GM12865 (cell line): ENCODE measurements at regions not wholly inside any gene's neighbourhood (a gene's known extent, or its start where the extent isn't known, plus 50 kb on each side); places are given as distances from the start of the nearest gene placed in this dataset.

Source experiments
- DNase-seq: peaks from one replicate; pipeline ENCODE4 v3.0.0; 2010; ENCODE audit warnings: low read depth
- H3K4me3 ChIP-seq: 2 replicates; pipeline ENCODE4 v1.5.1; 2011; ENCODE audit warnings: mild to moderate bottlenecking, low read depth, low read length, control low read depth
- CTCF ChIP-seq: IDR thresholded peaks from 2 replicates; pipeline ENCODE4 v1.5.1; 2011; ENCODE audit warnings: low read length, control low read depth, low read depth, inconsistent platforms; ENCODE audit not compliant: insufficient read depth; ENCODE audit errors: missing control alignments

- TF ChIP-seq CTCF, result no peak
- H3K4me3 ChIP-seq, result no peak overlapping the region
- no peak for DNase-seq
Observed at GRCh38 chr5:171680485-171680884, 105.1 kb upstream of the SMIM23 start.

GRCh38 chr5:171681061-171681460 lies 104.6 kb upstream of the SMIM23 start:
- no peak for DNase-seq
- no peak overlapping the region for H3K4me3 ChIP-seq
- TF ChIP-seq CTCF, result no peak

GRCh38 chr5:171681677-171682076 lies 103.9 kb upstream of the SMIM23 start:
- TF ChIP-seq CTCF, result no peak
- DNase-seq, result no peak
- H3K4me3 ChIP-seq, result no peak overlapping the region

GRCh38 chr5:171682801-171683200 lies 102.8 kb upstream of the SMIM23 start:
- no peak for TF ChIP-seq CTCF
- DNase-seq, result no peak
- no peak overlapping the region for H3K4me3 ChIP-seq

GRCh38 chr5:171684169-171684568 lies 101.4 kb upstream of the SMIM23 start:
- TF ChIP-seq CTCF, result no peak
- DNase-seq, result no peak
- H3K4me3 ChIP-seq, result no peak overlapping the region

- H3K4me3 ChIP-seq, result no peak overlapping the region
- TF ChIP-seq CTCF, result no peak
- no peak for DNase-seq
Observed at GRCh38 chr5:171688696-171689495, 96.7 kb upstream of the SMIM23 start.
